SK-N-MC (cell line): ENCODE measurements at regions not wholly inside any gene's neighbourhood (a gene's known extent, or its start where the extent isn't known, plus 50 kb on each side); places are given as distances from the start of the nearest gene placed in this dataset.

Experiments
- DNase-seq: peaks from one replicate; pipeline ENCODE4 v3.0.0-alpha.2; 2011; ENCODE audit warnings: low read depth, low spot score
- H3K27ac ChIP-seq: fragments of 200-600 bp; sonication (generic); 2 replicates; pipeline ENCODE4 v1.5.1; 2016; ENCODE audit warnings: mixed run types
- H3K36me3 ChIP-seq: fragments of 200-600 bp; sonication (generic); 2 replicates; pipeline ENCODE4 v1.6.1; 2017; ENCODE audit warnings: antibody characterized with exemption, low read length, mixed read lengths; ENCODE audit not compliant: insufficient read depth
- H3K4me3 ChIP-seq: fragments of 200-600 bp; sonication (generic); 2 replicates; pipeline ENCODE4 v1.5.1; 2016
- H3K9ac ChIP-seq: fragments of 200-600 bp; sonication (generic); 2 replicates; pipeline ENCODE4 v1.8.0; 2017; ENCODE audit warnings: mixed run types, mixed read lengths; ENCODE audit not compliant: insufficient read length
- H3K9me3 ChIP-seq: fragments of 200-600 bp; sonication (generic); 2 replicates; pipeline ENCODE4 v1.6.1; 2017; ENCODE audit warnings: low read depth, mild to moderate bottlenecking, antibody characterized with exemption, low read length, moderate library complexity, mixed read lengths
- EZH2 ChIP-seq: fragments of 200-600 bp; sonication (generic); IDR thresholded peaks from one replicate; pipeline ENCODE4 v1.6.1; 2017; ENCODE audit warnings: antibody characterized with exemption
- FOXP2 ChIP-seq: optimal IDR thresholded peaks from 2 replicates; pipeline ENCODE3; 2011; ENCODE audit warnings: mild to moderate bottlenecking, moderate library complexity; ENCODE audit not compliant: insufficient read depth; ENCODE audit errors: extremely low read length, control extremely low read depth
- POLR2AphosphoS5 ChIP-seq: IDR thresholded peaks from 2 replicates; pipeline ENCODE4 v1.6.1; 2012; ENCODE audit warnings: mild to moderate bottlenecking, low read depth, low read length, borderline replicate concordance

- Histone ChIP-seq H3K9me3 (no peaks in the 10 kb centered on the region), H3K27ac (peak overlapping the region; percentile 81), H3K4me3 (peak overlapping the region; percentile 85), H3K36me3 (no peaks in the 10 kb centered on the region), H3K9ac (no peak overlapping the region)
- no peak for DNase-seq
- TF ChIP-seq FOXP2, result no peak
- TF ChIP-seq EZH2, result no peak
- no peak; the same call in 1 of the 2 replicates for TF ChIP-seq POLR2AphosphoS5
These were observed 128.5 kb downstream of the HFE start for GRCh38 chr6:26215585-26216358.

GRCh38 chr6:26216359-26216885 is 129.2 kb downstream of the HFE start:
- H3K9ac ChIP-seq, result no peak overlapping the region
- DNase-seq, result peak; percentile 95
- H3K36me3 ChIP-seq, result no peaks in the 10 kb centered on the region

GRCh38 chr6:26216886-26217713 is 129.9 kb downstream of the HFE start:
- Histone ChIP-seq H3K27ac (peak overlapping the region; percentile 92), H3K36me3 (no peaks in the 10 kb centered on the region), H3K4me3 (peak overlapping the region; percentile 85), H3K9ac (peak overlapping the region; percentile 77), H3K9me3 (no peaks in the 10 kb centered on the region)
- no peak for DNase-seq
- TF ChIP-seq EZH2 (no peak), POLR2AphosphoS5 (peak; percentile 59)

More at GRCh38 chr6:26216359-26216885, 129.2 kb downstream of the HFE start:
- H3K27ac ChIP-seq, result peak overlapping the region; percentile 92
- H3K4me3 ChIP-seq, result peak overlapping the region; percentile 85
- H3K9me3 ChIP-seq, result no peaks in the 10 kb centered on the region
- TF ChIP-seq EZH2 (no peak), POLR2AphosphoS5 (peak; percentile 74), FOXP2 (no peak)

- H3K27ac ChIP-seq, result peak overlapping the region; percentile 92
- peak overlapping the region; percentile 85 for H3K4me3 ChIP-seq
- peak overlapping the region; percentile 77 for H3K9ac ChIP-seq
- no peak for TF ChIP-seq EZH2
- no peak for TF ChIP-seq FOXP2
- TF ChIP-seq POLR2AphosphoS5, result no peak
- no peak for DNase-seq
- no peaks in the 10 kb centered on the region for H3K36me3 ChIP-seq
- no peaks in the 10 kb centered on the region for H3K9me3 ChIP-seq
These were observed 130.5 kb downstream of the HFE start for GRCh38 chr6:26217714-26218075.

- Histone ChIP-seq H3K36me3 (no peaks in the 10 kb centered on the region), H3K9ac (peak overlapping the region; percentile 35), H3K9me3 (no peaks in the 10 kb centered on the region; the same call in 1 of the 2 replicates), H3K27ac (peak overlapping the region; percentile 73), H3K4me3 (no peak overlapping the region)
- DNase-seq, result no peak
- TF ChIP-seq EZH2 (no peak), POLR2AphosphoS5 (no peak), FOXP2 (no peak)
These were observed 131.6 kb downstream of the HFE start for GRCh38 chr6:26218824-26219223.

GRCh38 chr6:26220145-26220970 is 133.1 kb downstream of the HFE start:
- no peaks in the 10 kb centered on the region for H3K36me3 ChIP-seq
- no peak overlapping the region for H3K27ac ChIP-seq
- H3K9ac ChIP-seq, result no peak overlapping the region
- TF ChIP-seq EZH2 (no peak), POLR2AphosphoS5 (no peak), FOXP2 (no peak)
- no peak for DNase-seq
- H3K9me3 ChIP-seq, result no peaks in the 10 kb centered on the region; the same call in 1 of the 2 replicates
- no peak overlapping the region for H3K4me3 ChIP-seq

GRCh38 chr6:26221186-26221585 is 134.0 kb downstream of the HFE start:
- Histone ChIP-seq H3K9me3 (no peaks in the 10 kb centered on the region; the same call in 1 of the 2 replicates), H3K4me3 (no peak overlapping the region), H3K9ac (no peak overlapping the region), H3K36me3 (no peaks in the 10 kb centered on the region), H3K27ac (no peak overlapping the region)
- TF ChIP-seq EZH2 (no peak), POLR2AphosphoS5 (no peak), FOXP2 (no peak)
- DNase-seq, result no peak

GRCh38 chr6:26222571-26222970 is 135.3 kb downstream of the HFE start:
- Histone ChIP-seq H3K36me3 (no peaks in the 10 kb centered on the region), H3K9ac (no peak overlapping the region), H3K4me3 (no peak overlapping the region), H3K9me3 (no peaks in the 10 kb centered on the region; the same call in 1 of the 2 replicates), H3K27ac (no peak overlapping the region)
- TF ChIP-seq EZH2 (no peak), FOXP2 (no peak), POLR2AphosphoS5 (no peak)
- no peak for DNase-seq
